Esophagus muscularis mucosa (tissue), 4 donors: ENCODE measurements at regions not wholly inside any gene's neighbourhood (a gene's known extent, or its start where the extent isn't known, plus 50 kb on each side); places are given as distances from the start of the nearest gene placed in this dataset.

ENCODE experiments used
- DNase-seq: peaks from one replicate; pipeline ENCODE4 v3.0.0-alpha.2; 2017; ENCODE audit errors: extremely low spot score
- H3K27ac ChIP-seq, 4 donors: fragments of 200-600 bp; sonication (generic); replicated peaks in 1 of 4; 1 replicate in 3 of 4; 2 replicates in 1 of 4; pipeline ENCODE4 v1.5.1; 2016 to 2019; ENCODE audit warnings: mild to moderate bottlenecking in 1 of 4
- H3K27me3 ChIP-seq, 4 donors: fragments of 200-600 bp; sonication (generic); one replicate each; pipeline versions ENCODE4 v1.5.1 to v1.6.0; 2016 to 2019
- H3K36me3 ChIP-seq, 4 donors: fragments of 200-600 bp; sonication (generic); one replicate each; pipeline ENCODE4 v1.5.1; 2016 to 2019
- H3K4me1 ChIP-seq, 4 donors: fragments of 200-600 bp; sonication (generic); one replicate each; pipeline ENCODE4 v1.5.1; 2016 to 2019
- H3K4me3 ChIP-seq, 4 donors: fragments of 200-600 bp; sonication (generic); 1 replicate in 2 of 4; 2 replicates in 2 of 4; pipeline ENCODE4 v1.5.1; 2016 to 2019; ENCODE audit warnings: mild to moderate bottlenecking in 4 of 4, moderate library complexity in 1 of 4
- H3K9me3 ChIP-seq, 4 donors: fragments of 200-600 bp; sonication (generic); 1 replicate in 3 of 4; 2 replicates in 1 of 4; pipeline ENCODE4 v1.5.1; 2016 to 2019
- CTCF ChIP-seq, 3 experiments: fragments of 200-600 bp in 2 of 3; fragments of 450-650 bp in 1 of 3; sonication (generic) in 2 of 3; IDR thresholded peaks; one replicate each; pipeline ENCODE4 v1.5.1; 2017 to 2019; ENCODE audit warnings: antibody characterized with exemption in 3 of 3, mild to moderate bottlenecking in 2 of 3, moderate library complexity in 1 of 3
- EP300 ChIP-seq: sonication (generic); formaldehyde crosslinking; IDR thresholded peaks from one replicate; pipeline ENCODE4 v1.6.1; 2017; ENCODE audit warnings: antibody characterized with exemption
- POLR2A ChIP-seq: fragments of 450-650 bp; IDR thresholded peaks from one replicate; pipeline ENCODE4 v1.6.1; 2017; ENCODE audit warnings: antibody characterized with exemption, moderate library complexity, mild to moderate bottlenecking, low read depth
- POLR2AphosphoS5 ChIP-seq, 2 donors: sonication (generic); formaldehyde crosslinking; IDR thresholded peaks; one replicate each; pipeline ENCODE4 v1.6.1; 2017; ENCODE audit warnings: antibody characterized with exemption in 2 of 2
- WGBS: methylation state at CpG from one replicate; pipeline ENCODE4 v1.1.5; 2018; 5-methylcytosine and 5-hydroxymethylcytosine counted together
- intact Hi-C: fragments of 100-400 bp; cut with DNase I; formaldehyde crosslinking; loops from one replicate; pipeline ENCODE4 v1.15.1; 2023

- Histone ChIP-seq H3K27ac (no peak overlapping the region), H3K36me3 (no peaks in the 10 kb centered on the region), H3K27me3 (no peaks in the 10 kb centered on the region), H3K4me3 (no peak overlapping the region), H3K4me1 (no peaks in the 10 kb centered on the region), H3K9me3 (peaks cover 0 to 12% (median 3%) of the 10 kb centered on the region in 4 donors)
- TF ChIP-seq CTCF (IDR thresholded peaks at IDR 0.05) (no peak), POLR2AphosphoS5 (IDR thresholded peaks at IDR 0.05) (no peak), EP300 (no peak), POLR2A (no peak)
- DNase-seq: no peak
- intact Hi-C loops: no loop called here
Measured at GRCh38 chr1:72837781-72838180, 555.4 kb upstream of the NEGR1 start.

GRCh38 chr1:72830606-72831390 lies 548.5 kb upstream of the NEGR1 start:
- intact Hi-C loops: no loop called here
- Histone ChIP-seq H3K4me3 (no peak overlapping the region), H3K27ac (no peak overlapping the region), H3K4me1 (no peaks in the 10 kb centered on the region), H3K9me3 (peaks cover 0 to 22% (median 7%) of the 10 kb centered on the region in 4 donors), H3K27me3 (no peaks in the 10 kb centered on the region), H3K36me3 (no peaks in the 10 kb centered on the region)
- TF ChIP-seq POLR2A: no peak
- TF ChIP-seq POLR2AphosphoS5 (IDR thresholded peaks at IDR 0.05): no peak
- no peak for TF ChIP-seq CTCF (IDR thresholded peaks at IDR 0.05)
- no peak for TF ChIP-seq EP300
- WGBS: 80% methylated on average over 5 of the region's 5 CpGs
- DNase-seq: no peak

- Histone ChIP-seq H3K4me3 (no peak overlapping the region), H3K9me3 (peaks cover 0 to 9% (median 2%) of the 10 kb centered on the region in 4 donors), H3K27me3 (no peaks in the 10 kb centered on the region), H3K4me1 (no peaks in the 10 kb centered on the region), H3K36me3 (no peaks in the 10 kb centered on the region), H3K27ac (no peak overlapping the region)
- no peak for DNase-seq
- TF ChIP-seq POLR2A (no peak), EP300 (no peak), POLR2AphosphoS5 (IDR thresholded peaks at IDR 0.05) (no peak), CTCF (IDR thresholded peaks at IDR 0.05) (no peak)
- intact Hi-C loops: no loop called here
Measured at GRCh38 chr1:72827278-72827677, 544.9 kb upstream of the NEGR1 start.

GRCh38 chr1:72804541-72804940 lies 522.2 kb upstream of the NEGR1 start:
- intact Hi-C loops: no loop called here
- TF ChIP-seq EP300 (no peak), POLR2AphosphoS5 (IDR thresholded peaks at IDR 0.05) (no peak), POLR2A (no peak), CTCF (IDR thresholded peaks at IDR 0.05) (no peak)

GRCh38 chr1:72781038-72781437 lies 498.7 kb upstream of the NEGR1 start:
- intact Hi-C loops: no loop called here
- 69% methylated on average over 1 of the region's 1 CpG for WGBS
- TF ChIP-seq POLR2AphosphoS5 (IDR thresholded peaks at IDR 0.05): no peak

More at GRCh38 chr1:72804541-72804940, 522.2 kb upstream of the NEGR1 start:
- Histone ChIP-seq H3K36me3 (no peaks in the 10 kb centered on the region), H3K4me1 (no peaks in the 10 kb centered on the region), H3K9me3 (no peaks in the 10 kb centered on the region), H3K27me3 (no peaks in the 10 kb centered on the region), H3K27ac (no peak overlapping the region), H3K4me3 (no peak overlapping the region)
- no peak for DNase-seq

More at GRCh38 chr1:72781038-72781437, 498.7 kb upstream of the NEGR1 start:
- DNase-seq: no peak
- Histone ChIP-seq H3K27ac (no peak overlapping the region), H3K36me3 (no peaks in the 10 kb centered on the region), H3K9me3 (no peaks in the 10 kb centered on the region), H3K27me3 (no peaks in the 10 kb centered on the region), H3K4me1 (peaks cover 0 to 22% (median 10%) of the 10 kb centered on the region in 4 donors), H3K4me3 (no peak overlapping the region)
